H9 (cell line): ENCODE measurements at regions not wholly inside any gene's neighbourhood (a gene's known extent, or its start where the extent isn't known, plus 50 kb on each side); places are given as distances from the start of the nearest gene placed in this dataset.
A peak's percentile ranks its signal among the peaks of the same experiment; 100 is the strongest.

ENCODE experiments used
- DNase-seq: peaks from one replicate; pipeline ENCODE4 v3.0.0-alpha.2; 2017
- H2AFZ ChIP-seq: one replicate; pipeline ENCODE4 v1.6.1; 2013; ENCODE audit warnings: mild to moderate bottlenecking, low read length, control low read depth, moderate library complexity
- H2AK5ac ChIP-seq: 2 replicates; pipeline ENCODE4 v1.6.1; 2013; ENCODE audit warnings: low read length, control low read depth, mixed read lengths; ENCODE audit not compliant: insufficient read length
- H2BK120ac ChIP-seq: one replicate; pipeline ENCODE4 v1.6.1; 2013; ENCODE audit warnings: low read depth, mild to moderate bottlenecking, low read length, control low read depth, inconsistent platforms; ENCODE audit not compliant: poor library complexity, severe bottlenecking
- H2BK12ac ChIP-seq: 2 replicates; pipeline ENCODE4 v1.6.1; 2013; ENCODE audit warnings: low read length, control low read depth, mixed read lengths, low read depth; ENCODE audit not compliant: insufficient read length
- H2BK15ac ChIP-seq: 2 replicates; pipeline ENCODE4 v1.6.1; 2013; ENCODE audit warnings: low read depth, low read length, control low read depth
- H2BK20ac ChIP-seq: one replicate; pipeline ENCODE4 v1.6.1; 2013; ENCODE audit warnings: low read depth, mild to moderate bottlenecking, low read length, control low read depth, inconsistent platforms; ENCODE audit not compliant: poor library complexity, severe bottlenecking
- H2BK5ac ChIP-seq: 2 replicates; pipeline ENCODE4 v1.6.1; 2013; ENCODE audit warnings: low read length, control low read depth, mixed read lengths; ENCODE audit not compliant: insufficient read length
- H3K14ac ChIP-seq: 2 replicates; pipeline ENCODE4 v1.6.1; 2013; ENCODE audit warnings: low read length, control low read depth; ENCODE audit not compliant: insufficient read depth
- H3K18ac ChIP-seq: 2 replicates; pipeline ENCODE4 v1.6.1; 2013; ENCODE audit warnings: low read depth, mild to moderate bottlenecking, mixed read lengths, low read length, control low read depth; ENCODE audit not compliant: insufficient read length
- H3K23ac ChIP-seq: 2 replicates; pipeline ENCODE4 v1.6.1; 2013; ENCODE audit warnings: low read length, control low read depth, mixed read lengths, low read depth; ENCODE audit not compliant: insufficient read length
- H3K23me2 ChIP-seq: 2 replicates; pipeline ENCODE4 v1.6.1; 2013; ENCODE audit warnings: low read depth, mild to moderate bottlenecking, mixed read lengths, low read length, control low read depth; ENCODE audit not compliant: insufficient read length, poor library complexity, severe bottlenecking
- H3K27ac ChIP-seq: 2 replicates; pipeline ENCODE4 v1.5.1; 2013; ENCODE audit warnings: low read length, control low read depth, mixed read lengths, low read depth; ENCODE audit not compliant: insufficient read length
- H3K27me3 ChIP-seq: 2 replicates; pipeline ENCODE4 v1.6.1; 2013; ENCODE audit warnings: low read length, control low read depth, inconsistent platforms; ENCODE audit not compliant: insufficient read depth
- H3K4ac ChIP-seq: 2 replicates; pipeline ENCODE4 v1.6.1; 2013; ENCODE audit warnings: low read depth, mild to moderate bottlenecking, control low read depth, inconsistent platforms, low read length, moderate library complexity
- H3K4me1 ChIP-seq: 2 replicates; pipeline ENCODE4 v1.6.1; 2013; ENCODE audit warnings: low read length, control low read depth, inconsistent platforms; ENCODE audit not compliant: insufficient read depth
- H3K4me2 ChIP-seq: 2 replicates; pipeline ENCODE4 v1.6.1; 2013; ENCODE audit warnings: low read length, control low read depth, mixed read lengths; ENCODE audit not compliant: insufficient read length, insufficient read depth
- H3K56ac ChIP-seq: 2 replicates; pipeline ENCODE4 v1.6.1; 2013; ENCODE audit warnings: low read depth, mild to moderate bottlenecking, mixed read lengths, low read length, control low read depth; ENCODE audit not compliant: insufficient read length
- H3K79me1 ChIP-seq: 2 replicates; pipeline ENCODE4 v1.6.1; 2013; ENCODE audit warnings: low read depth, mild to moderate bottlenecking, moderate library complexity, low read length, control low read depth, inconsistent platforms; ENCODE audit not compliant: insufficient read depth, poor library complexity, severe bottlenecking
- H3K79me2 ChIP-seq: 2 replicates; pipeline ENCODE4 v1.6.1; 2013; ENCODE audit warnings: low read length, control low read depth, inconsistent platforms; ENCODE audit not compliant: insufficient read depth
- H3K9ac ChIP-seq: 2 replicates; pipeline ENCODE4 v1.6.1; 2013; ENCODE audit warnings: low read length, control low read depth, mixed read lengths; ENCODE audit not compliant: insufficient read length; ENCODE audit errors: extremely low read depth
- H3K9me3 ChIP-seq: one replicate; pipeline ENCODE4 v1.6.1; 2013; ENCODE audit warnings: low read depth, low read length, inconsistent platforms; ENCODE audit not compliant: control insufficient read depth
- H3T11ph ChIP-seq: one replicate; pipeline ENCODE4 v1.6.1; 2013; ENCODE audit warnings: mild to moderate bottlenecking, low read length, control low read depth, inconsistent platforms
- H4K20me1 ChIP-seq: one replicate; pipeline ENCODE4 v1.6.1; 2013; ENCODE audit not compliant: control insufficient read depth, insufficient read length, insufficient read depth
- H4K5ac ChIP-seq: 2 replicates; pipeline ENCODE4 v1.6.1; 2013; ENCODE audit warnings: low read depth, mild to moderate bottlenecking, mixed read lengths, low read length, control low read depth; ENCODE audit not compliant: insufficient read length
- H4K8ac ChIP-seq: replicated peaks from 2 replicates; pipeline ENCODE4 v1.6.1; 2013; ENCODE audit warnings: low read length, control low read depth, mixed read lengths, low read depth; ENCODE audit not compliant: insufficient read length
- H4K91ac ChIP-seq: 2 replicates; pipeline ENCODE4 v1.6.1; 2013; ENCODE audit warnings: low read depth, mild to moderate bottlenecking, moderate library complexity, mixed read lengths, low read length, control low read depth; ENCODE audit not compliant: insufficient read length
- H3K27ac Mint-ChIP-seq, 3 experiments: 2 replicates in 2 of 3; 3 replicates in 1 of 3; pipeline ENCODE4 v1.8.0; 2020 to 2021; ENCODE audit warnings: mixed read lengths in 3 of 3, mild to moderate bottlenecking in 1 of 3, moderate library complexity in 1 of 3
- H3K27me3 Mint-ChIP-seq: 2 replicates; pipeline ENCODE4 v1.8.0; 2021; ENCODE audit warnings: low read depth, mild to moderate bottlenecking, moderate library complexity, mixed read lengths
- H3K36me3 Mint-ChIP-seq, 3 experiments: 2 replicates in 2 of 3; 3 replicates in 1 of 3; pipeline ENCODE4 v1.8.0; 2020 to 2021; ENCODE audit warnings: low read depth in 3 of 3, mixed read lengths in 3 of 3; ENCODE audit not compliant: insufficient read depth in 1 of 3
- H3K4me1 Mint-ChIP-seq, 2 experiments: 2 replicates each; pipeline ENCODE4 v1.8.0; 2020; ENCODE audit warnings: mixed read lengths in 2 of 2
- H3K4me3 Mint-ChIP-seq, 2 experiments: 2 replicates in 1 of 2; 3 replicates in 1 of 2; pipeline ENCODE4 v1.8.0; 2020 to 2021; ENCODE audit warnings: mild to moderate bottlenecking in 2 of 2, mixed read lengths in 2 of 2, moderate library complexity in 1 of 2
- H3K9me3 Mint-ChIP-seq, 2 experiments: 2 replicates in 1 of 2; 3 replicates in 1 of 2; pipeline ENCODE4 v1.8.0; 2020; ENCODE audit warnings: mild to moderate bottlenecking in 2 of 2, mixed read lengths in 2 of 2, moderate library complexity in 1 of 2
- WGBS: extraction: QIAGEN DNeasy Blood & Tissue Kit; methylation state at CpG from one replicate; pipeline ENCODE4 v1.1.7; 2013; ENCODE audit warnings: missing lambda C conversion rate, low lambda C conversion rate, mixed read lengths; ENCODE audit not compliant: insufficient read length; ENCODE audit errors: extremely low coverage; 5-methylcytosine and 5-hydroxymethylcytosine counted together
- TF ChIP-seq, protein P1 (sequence below): fragments of 200-600 bp; sonication (generic); conservative IDR thresholded peaks from 3 replicates; pipeline ENCODE4 v1.8.0; 2021; ENCODE audit warnings: antibody characterized with exemption, mild to moderate bottlenecking

DNA sequence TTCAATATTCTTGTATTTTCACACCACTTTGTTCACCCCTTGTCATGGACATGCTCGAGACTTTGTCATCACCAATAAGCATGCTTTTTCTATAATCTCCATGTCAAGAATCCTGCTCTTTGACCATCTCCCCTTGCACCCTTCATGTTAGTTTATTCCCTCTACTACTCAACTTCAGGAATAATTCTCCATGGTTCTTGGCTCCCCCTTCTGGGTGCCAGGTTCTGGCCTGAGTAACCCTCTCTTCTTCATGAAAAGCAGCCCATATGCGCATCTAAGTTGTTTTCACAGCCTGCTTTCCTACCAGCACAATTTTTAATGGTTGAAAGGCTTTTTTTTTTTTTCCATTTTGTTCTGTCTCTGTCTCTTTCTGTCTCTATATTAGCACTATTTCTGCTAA is 160.7 kb downstream of the LEPR start:
- no peak overlapping the region for H3K27ac Mint-ChIP-seq
- no peak overlapping the region for H2BK5ac ChIP-seq
- TF ChIP-seq, protein P1, sequence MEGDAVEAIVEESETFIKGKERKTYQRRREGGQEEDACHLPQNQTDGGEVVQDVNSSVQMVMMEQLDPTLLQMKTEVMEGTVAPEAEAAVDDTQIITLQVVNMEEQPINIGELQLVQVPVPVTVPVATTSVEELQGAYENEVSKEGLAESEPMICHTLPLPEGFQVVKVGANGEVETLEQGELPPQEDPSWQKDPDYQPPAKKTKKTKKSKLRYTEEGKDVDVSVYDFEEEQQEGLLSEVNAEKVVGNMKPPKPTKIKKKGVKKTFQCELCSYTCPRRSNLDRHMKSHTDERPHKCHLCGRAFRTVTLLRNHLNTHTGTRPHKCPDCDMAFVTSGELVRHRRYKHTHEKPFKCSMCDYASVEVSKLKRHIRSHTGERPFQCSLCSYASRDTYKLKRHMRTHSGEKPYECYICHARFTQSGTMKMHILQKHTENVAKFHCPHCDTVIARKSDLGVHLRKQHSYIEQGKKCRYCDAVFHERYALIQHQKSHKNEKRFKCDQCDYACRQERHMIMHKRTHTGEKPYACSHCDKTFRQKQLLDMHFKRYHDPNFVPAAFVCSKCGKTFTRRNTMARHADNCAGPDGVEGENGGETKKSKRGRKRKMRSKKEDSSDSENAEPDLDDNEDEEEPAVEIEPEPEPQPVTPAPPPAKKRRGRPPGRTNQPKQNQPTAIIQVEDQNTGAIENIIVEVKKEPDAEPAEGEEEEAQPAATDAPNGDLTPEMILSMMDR, result peak; percentile 44
- H3T11ph ChIP-seq, result no peak overlapping the region
- H3K4me3 Mint-ChIP-seq, result no peak overlapping the region
- no peak overlapping the region for H2BK15ac ChIP-seq
- no peak overlapping the region for H3K9ac ChIP-seq
- no peak overlapping the region for H2AK5ac ChIP-seq
- H3K18ac ChIP-seq, result no peak overlapping the region
- WGBS, result no CpG with 5 or more reads among the region's 2 CpGs
- H4K8ac ChIP-seq, result no peak overlapping the region
- H3K27me3 ChIP-seq, result no peaks in the 10 kb centered on the region
- no peak overlapping the region for H3K23ac ChIP-seq
- H3K79me2 ChIP-seq, result no peaks in the 10 kb centered on the region
- no peak overlapping the region for H2AFZ ChIP-seq
- no peaks in the 10 kb centered on the region for H3K23me2 ChIP-seq
- H3K4me1 Mint-ChIP-seq, result peaks cover 2 to 6% of the 10 kb centered on the region in 2 experiments
- no peak overlapping the region for H4K91ac ChIP-seq
- H3K27me3 Mint-ChIP-seq, result no peaks in the 10 kb centered on the region
- H3K4me2 ChIP-seq, result no peak overlapping the region
- no peak overlapping the region for H2BK12ac ChIP-seq
- H4K5ac ChIP-seq, result no peak overlapping the region
- DNase-seq, result no peak
- H3K56ac ChIP-seq, result no peak overlapping the region
- H3K14ac ChIP-seq, result no peak overlapping the region
- no peak overlapping the region for H3K4ac ChIP-seq
- H2BK120ac ChIP-seq, result no peak overlapping the region
- no peaks in the 10 kb centered on the region for H3K4me1 ChIP-seq
- H3K27ac ChIP-seq, result no peak overlapping the region
- H4K20me1 ChIP-seq, result no peaks in the 10 kb centered on the region
- H2BK20ac ChIP-seq, result no peak overlapping the region
- H3K79me1 ChIP-seq, result no peaks in the 10 kb centered on the region
- peaks cover 0 to 4% (median 0%) of the 10 kb centered on the region in 3 experiments; a peak in 1 of 7 replicates for H3K36me3 Mint-ChIP-seq
- H3K9me3 ChIP-seq, result no peaks in the 10 kb centered on the region
- no peaks in the 10 kb centered on the region; a peak in 2 of 5 replicates for H3K9me3 Mint-ChIP-seq
